ENCODE measurements at regions not wholly inside any gene's neighbourhood (a gene's known extent, or its start where the extent isn't known, plus 50 kb on each side); places are given as distances from the start of the nearest gene placed in this dataset.

DNA sequence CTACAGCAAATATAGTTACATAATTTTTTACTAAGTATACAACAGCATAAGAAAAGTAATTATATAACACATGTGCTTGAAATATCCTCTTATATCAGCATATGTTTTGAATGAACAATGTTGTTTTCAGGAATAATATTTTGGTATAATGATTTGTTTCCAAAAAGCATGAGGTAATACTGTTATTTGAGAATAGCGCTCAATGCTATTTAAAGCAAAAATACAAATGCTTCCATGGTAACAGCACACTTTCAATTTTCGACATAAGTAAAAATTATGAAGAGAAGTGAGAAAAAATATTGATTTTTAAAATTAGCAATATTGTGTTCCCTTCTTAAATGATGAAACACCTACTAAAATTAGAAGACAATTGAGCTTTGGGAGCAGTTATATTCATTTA is 715.9 kb upstream of the ATXN8OS start:
- DNase-seq = no peak

- DNase-seq = no peak
Observed at GRCh38 chr13:69389899-69390298, 717.7 kb upstream of the ATXN8OS start.

GRCh38 chr13:69373747-69374425 is 733.7 kb upstream of the ATXN8OS start:
- DNase-seq = no peak

GRCh38 chr13:69363360-69363759 is 744.3 kb upstream of the ATXN8OS start:
- no peak for DNase-seq

DNA sequence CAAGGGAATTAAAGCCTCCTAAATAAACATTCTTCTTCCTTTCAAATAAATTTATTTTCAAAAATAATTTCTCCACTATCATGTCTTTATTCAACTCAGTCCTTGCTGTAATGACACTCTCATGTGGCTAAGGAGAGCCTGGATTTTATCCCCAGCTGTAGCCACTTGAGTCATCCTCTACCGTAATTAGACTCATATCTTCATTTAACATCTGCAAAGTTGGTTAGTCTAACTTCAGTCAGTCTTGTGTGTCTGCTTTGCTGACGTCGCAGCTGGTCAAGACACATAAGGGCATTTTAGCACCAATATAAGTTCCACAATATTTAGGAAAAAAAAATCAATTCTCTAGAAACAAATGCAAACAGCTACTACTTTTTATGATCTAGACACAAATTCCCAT is 776.4 kb upstream of the ATXN8OS start:
- DNase-seq = no peak

- no peak for DNase-seq
Observed at GRCh38 chr13:69324090-69324886, 783.3 kb upstream of the ATXN8OS start.

DNA sequence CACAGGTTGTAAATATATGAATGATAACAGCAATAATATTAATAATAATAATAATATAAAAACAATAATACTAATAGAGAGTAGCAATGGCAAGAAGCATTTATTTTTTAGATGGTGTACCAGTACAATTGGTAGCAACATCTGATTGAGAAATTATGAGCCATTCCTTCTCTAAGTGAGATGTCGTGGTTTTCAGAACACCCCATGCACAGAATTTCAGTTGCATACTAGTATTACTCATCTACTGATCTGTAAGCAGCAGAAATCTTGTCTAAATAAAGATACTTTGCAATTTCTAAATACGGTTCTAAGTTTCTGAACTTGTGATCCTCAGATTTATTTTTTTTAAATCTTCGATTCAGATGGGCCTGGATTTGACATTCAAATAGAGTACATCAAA is 788.0 kb upstream of the ATXN8OS start:
- DNase-seq = no peak

GRCh38 chr13:69315039-69315438 is 792.6 kb upstream of the ATXN8OS start:
- no peak for DNase-seq

DNA sequence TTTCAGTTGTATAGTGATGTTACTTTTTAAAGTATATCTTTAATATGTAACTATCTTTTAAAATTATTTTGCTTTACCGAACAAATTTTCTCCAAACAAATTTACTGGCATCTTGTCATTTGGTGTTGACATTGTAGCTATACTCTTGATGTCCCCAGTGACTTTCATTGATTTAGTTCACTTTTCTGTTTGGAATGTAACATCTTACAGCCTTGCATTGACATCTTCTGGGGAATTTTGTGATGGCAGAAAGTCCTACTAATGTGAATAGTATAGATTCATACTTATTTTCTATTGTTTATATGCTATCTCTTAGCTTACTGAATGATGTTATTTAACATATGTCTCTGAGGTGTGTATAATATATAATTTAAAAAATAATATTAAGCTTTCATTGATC is 800.9 kb upstream of the ATXN8OS start:
- DNase-seq = no peak

- no peak for DNase-seq
Observed at GRCh38 chr13:69300131-69300530, 807.5 kb upstream of the ATXN8OS start.

GRCh38 chr13:69296130-69296529 is 811.5 kb upstream of the ATXN8OS start:
- no peak for DNase-seq

- no peak for DNase-seq
Observed at GRCh38 chr13:69292789-69293425, 814.7 kb upstream of the ATXN8OS start.

DNA sequence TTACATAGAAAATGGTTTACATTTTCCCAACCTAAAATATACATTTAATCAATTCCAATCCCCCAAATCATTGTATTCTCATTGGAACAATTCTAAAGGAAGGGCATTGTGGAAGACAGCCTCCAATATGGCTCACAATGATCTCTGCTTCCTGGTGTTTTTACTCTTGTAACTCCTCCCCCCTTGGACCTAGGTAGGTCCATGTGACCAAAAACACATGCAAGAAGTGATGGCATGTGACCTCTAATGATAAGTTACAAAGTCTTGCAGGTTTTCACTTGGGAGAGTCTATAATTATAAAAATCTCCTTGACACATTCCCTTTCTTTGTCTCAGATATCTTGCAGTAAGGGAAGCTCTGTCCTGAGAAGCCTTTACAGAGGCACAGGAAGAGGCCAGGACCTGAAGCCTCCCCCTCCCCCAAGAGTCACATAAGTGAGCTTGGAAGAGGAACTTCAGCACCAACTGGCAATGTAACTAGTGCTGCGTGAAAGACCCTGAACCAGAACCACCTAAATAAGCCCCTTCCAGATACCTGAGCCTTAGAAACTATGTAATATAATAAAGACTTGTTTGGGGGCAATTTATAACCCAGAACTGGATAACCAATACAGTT is 816.2 kb upstream of the ATXN8OS start:
- DNase-seq = no peak

GRCh38 chr13:69288026-69288425 is 819.6 kb upstream of the ATXN8OS start:
- no peak for DNase-seq

GRCh38 chr13:69287050-69287698 is 820.5 kb upstream of the ATXN8OS start:
- DNase-seq = no peak

DNA sequence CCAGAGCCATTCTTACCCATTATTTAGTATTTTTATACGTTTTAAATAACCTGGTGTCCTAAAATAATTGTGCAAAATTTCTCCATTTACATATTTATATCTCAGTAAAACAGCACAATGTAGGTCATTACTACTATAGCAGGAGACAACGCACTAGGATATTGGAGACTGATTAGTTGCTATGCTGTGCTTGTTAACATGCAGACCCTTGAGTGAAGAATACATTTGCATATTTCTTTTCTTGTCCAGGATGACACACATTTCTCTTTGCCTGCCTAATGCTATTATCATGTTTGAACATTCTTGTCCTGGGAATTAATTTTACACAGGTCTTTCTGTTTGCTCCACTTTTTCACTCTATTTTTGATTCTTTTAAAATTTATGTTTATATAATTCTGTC is 823.8 kb upstream of the ATXN8OS start:
- DNase-seq = no peak

GRCh38 chr13:69283301-69283700 is 824.3 kb upstream of the ATXN8OS start:
- no peak for DNase-seq

GRCh38 chr13:69280399-69280798 is 827.2 kb upstream of the ATXN8OS start:
- no peak for DNase-seq

- DNase-seq = no peak
Observed at GRCh38 chr13:69279213-69279612, 828.4 kb upstream of the ATXN8OS start.

DNA sequence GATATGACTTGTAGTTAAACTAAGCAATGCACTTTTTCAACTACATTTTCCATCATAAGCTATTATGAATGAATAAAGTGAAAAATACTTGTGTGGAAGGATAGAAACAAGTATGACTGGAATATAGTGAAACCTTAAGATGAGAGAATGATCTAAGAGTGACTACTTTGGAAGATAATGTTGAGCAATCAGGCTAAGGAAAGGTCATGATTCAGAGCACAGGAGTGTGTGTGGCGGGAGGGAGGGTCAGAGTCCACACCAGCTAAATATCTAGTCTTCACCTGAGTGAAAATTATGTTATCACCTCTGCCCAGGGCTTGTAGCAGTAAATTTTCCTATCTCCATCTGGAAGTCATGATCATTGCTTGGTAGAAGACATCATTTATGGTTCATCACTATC is 833.4 kb upstream of the ATXN8OS start:
- DNase-seq = no peak

- DNase-seq = no peak
Observed at GRCh38 chr13:69264362-69265334, 843.0 kb upstream of the ATXN8OS start.

DNA sequence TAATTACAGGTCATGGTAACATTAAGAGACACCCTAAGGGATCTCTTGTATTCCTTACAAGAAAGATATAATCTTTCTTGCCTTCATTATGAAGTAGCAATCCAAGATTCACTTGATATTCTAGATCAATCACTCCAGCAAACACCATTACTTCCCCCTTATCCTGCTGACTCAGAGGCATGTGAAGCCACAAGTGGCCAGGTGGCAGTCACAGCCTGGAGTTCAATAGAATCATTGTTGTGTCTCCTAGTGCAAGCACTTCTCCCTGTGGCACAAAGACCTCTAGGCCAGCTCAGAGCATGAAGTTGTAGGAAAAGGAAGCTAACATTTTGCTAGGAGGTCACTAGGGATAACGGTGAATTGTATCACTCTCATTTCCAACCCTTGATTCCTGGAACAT is 864.3 kb upstream of the ATXN8OS start:
- no peak for DNase-seq

Data from CD4-positive, alpha-beta T cell treated with Interferon alpha-2 for 1 hour (primary cell).